Ureter (tissue), 1 donor: ENCODE measurements at regions not wholly inside any gene's neighbourhood (a gene's known extent, or its start where the extent isn't known, plus 50 kb on each side); places are given as distances from the start of the nearest gene placed in this dataset.
"Not testable (repeated sequence)": the region's sequence is repeated elsewhere in the genome, so short reads cannot be mapped to it uniquely, and the experiment has no call there.

ENCODE experiments used
- DNase-seq: peaks from one replicate; pipeline ENCODE4 v3.0.0-alpha.2; 2020; ENCODE audit warnings: low spot score
- donor health status: DM: yes; HTN: yes; CAD: no.

DNA sequence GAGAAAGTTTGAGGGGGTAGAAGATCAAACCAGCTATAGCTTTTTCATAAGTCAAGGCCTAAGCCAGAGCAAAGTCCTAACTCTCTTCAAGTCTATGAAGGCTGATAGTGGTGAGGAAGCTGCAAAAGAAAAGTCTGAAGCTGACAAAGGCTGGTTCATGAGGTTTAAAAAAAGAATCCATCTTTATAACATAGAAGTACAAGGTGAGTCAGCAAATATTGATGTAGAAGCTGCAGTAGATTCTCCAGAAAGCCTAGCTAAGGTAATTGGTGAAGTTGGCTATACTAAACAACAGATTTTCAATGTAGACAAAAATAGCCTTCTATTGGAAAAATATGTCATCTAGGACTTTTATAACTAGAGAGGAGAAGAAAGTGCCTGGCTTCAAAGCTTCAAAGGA lies 141.4 kb upstream of the ZNF521 start:
- DNase-seq, result no peak

DNA sequence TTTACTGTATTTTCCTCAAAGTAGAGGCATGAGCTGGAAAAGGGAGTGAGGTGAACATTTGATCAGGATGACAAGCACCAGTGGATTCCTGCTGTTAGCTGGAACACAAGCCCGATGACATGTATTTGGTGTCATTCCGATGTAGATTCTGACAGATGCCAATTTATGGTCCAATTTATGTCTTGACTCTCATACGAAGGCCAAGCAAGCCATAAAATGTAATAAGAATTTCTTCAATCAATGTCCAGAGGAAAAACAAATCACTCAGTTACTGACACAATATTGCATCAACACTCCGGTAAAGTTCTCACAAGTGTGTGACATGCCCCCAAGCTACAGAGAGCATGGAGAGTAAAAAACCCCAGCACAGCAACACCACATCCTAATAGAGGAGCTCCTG lies 138.3 kb upstream of the ZNF521 start:
- no peak for DNase-seq

DNA sequence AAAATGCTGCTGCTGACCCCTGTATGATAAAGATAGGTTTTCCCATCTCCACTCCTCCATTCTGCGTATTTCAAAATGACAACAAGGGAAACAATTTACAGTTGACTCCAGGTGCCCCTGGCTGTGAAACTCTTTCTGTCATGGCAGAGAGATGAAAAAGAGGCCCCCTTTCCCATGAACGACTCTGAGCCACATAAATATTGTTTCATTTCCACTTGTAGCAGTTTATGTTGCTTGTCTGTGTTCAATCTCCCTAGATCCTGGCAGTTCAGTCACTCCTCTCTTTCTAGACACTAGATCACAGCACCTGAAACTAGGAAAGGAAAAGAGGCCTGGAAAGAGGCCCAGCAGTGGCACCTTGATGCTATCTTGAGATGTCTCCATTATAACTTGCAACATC lies 121.0 kb upstream of the ZNF521 start:
- no peak for DNase-seq

DNA sequence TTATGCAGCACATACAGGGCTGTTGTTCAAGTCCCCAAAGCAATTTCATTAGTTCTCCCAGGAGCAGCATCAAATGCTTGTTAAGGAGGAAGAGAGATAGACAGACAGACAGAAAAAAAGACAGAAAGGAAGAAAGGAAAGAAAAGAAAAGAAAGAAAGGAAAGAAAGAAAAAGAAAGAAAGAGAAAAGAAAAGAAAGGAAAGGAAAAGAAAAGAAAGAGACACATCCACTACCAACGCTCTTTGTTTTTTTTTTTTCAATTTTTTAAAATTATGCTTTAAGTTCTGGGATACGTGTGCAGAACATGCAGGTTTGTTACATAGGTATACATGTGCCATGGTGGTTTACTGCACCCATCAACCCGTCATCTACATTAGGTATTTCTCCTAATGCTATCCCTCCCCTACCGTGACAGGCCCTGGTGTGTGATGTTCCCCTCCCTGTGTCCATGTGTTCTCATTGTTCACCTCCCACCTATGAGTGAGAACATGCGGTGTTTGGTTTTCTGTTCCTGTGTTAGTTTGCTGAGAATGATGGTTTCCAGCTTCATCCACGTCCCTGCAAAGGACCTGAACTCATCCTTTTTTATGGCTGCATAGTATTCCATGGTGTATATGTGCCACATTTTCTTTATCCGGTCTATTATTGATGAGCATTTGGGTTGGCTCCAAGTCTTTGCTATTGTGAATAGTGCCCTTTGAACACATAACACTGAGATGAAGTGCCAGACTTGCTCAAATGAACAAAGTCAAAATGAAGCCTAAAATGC lies 119.0 kb upstream of the ZNF521 start:
- DNase-seq, result not testable (repeated sequence)

DNA sequence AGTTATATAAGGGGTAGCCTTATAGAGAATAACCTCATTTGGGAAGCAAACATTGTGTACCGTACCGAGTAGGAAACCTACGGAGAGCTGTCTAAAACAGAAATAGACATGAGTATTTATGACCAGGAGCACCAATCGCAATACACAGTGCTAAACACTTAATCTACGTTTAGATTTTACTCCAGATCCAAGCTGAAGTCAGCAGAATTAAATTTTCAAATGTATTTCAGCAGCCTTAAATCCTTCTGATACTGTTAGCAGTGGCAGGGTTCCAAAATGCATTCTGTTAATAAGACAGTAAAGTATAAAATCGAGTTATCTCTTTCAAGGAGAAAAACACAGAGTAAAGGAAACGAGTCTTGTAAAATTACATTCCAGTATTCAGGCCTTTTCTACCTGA lies 118.1 kb upstream of the ZNF521 start:
- DNase-seq, result no peak

DNA sequence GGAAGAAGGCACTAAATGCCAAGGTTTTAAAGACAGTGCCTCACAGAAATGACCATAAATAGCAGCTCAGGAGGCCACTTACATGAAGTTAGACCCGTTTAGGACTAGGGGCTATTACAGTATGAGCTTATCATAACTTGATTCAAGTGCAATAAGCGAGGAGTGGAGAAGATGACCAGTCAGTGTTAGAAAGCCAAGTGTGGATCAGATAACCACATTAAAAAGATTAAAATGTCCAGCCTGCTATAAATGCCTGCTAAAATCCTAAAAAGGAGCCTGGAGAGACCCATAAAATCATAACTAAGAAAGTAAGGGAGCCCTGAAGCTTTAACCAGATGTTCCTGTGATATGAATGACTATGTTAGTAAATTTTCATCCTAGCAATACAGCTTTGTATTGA lies 117.5 kb upstream of the ZNF521 start:
- DNase-seq, result no peak

DNA sequence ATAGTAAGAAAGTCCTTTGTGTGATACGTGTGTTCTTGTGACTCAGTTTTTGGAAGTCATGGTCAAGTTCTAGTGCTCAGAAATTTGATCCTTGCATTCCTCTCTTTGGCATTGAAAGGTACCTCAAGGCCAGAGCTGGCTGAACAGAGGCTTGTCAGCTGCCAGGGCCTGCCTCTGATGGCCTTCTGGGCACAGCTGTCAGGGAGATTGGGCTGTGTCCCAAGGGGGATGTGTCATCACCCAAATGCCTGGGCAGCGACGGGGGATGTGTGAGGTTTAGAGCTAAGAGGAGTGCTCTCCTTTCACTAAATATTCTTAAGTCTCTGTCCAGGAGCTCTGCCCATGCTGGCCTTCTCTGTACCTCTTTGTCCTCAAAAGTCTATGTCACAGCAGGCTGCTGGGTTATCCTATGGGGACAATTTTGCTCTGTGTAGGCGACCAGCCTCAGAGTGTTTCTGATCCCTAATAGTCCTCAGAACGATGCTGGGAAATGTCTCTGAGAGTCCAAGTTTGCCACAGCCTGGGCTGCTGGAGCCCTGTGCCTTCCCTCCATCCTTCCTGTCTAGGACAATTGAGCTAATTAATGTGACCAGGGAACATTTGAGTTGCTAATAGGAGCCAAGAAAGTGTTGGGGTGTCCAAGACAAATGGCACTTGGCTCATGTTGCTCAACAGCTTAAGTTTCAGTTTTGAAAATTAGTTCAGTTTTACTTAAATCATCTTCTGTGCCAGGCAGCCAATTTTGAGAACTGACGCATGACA lies 115.4 kb upstream of the ZNF521 start:
- no peak for DNase-seq

DNA sequence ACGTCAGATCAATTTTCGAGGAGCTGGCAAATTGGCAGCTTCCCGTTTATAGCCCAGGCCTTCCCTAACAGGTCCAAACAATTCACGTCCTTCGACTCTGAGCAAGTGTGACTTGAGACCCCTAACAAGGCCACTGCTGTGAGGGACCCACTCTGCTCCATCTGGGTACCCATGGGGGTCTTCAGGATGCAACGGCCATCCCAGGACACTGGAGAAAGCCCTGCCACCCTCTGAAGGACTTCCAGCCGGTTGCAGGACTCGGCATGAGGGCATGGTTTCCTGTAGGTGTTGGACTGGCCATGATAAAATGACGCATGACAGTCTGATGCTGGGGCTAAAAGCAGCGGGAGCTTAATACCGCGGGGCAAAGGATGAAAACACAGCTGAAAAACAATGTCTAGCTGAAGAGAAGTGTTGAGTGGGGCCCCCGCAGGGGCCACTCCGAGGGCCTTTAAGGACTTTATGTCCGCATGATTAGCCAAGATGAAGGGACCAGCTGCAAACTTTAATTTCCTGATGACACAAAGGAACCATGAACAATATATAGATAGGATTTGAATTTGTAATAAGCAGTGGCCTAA lies 113.3 kb upstream of the ZNF521 start:
- no peak for DNase-seq

DNA sequence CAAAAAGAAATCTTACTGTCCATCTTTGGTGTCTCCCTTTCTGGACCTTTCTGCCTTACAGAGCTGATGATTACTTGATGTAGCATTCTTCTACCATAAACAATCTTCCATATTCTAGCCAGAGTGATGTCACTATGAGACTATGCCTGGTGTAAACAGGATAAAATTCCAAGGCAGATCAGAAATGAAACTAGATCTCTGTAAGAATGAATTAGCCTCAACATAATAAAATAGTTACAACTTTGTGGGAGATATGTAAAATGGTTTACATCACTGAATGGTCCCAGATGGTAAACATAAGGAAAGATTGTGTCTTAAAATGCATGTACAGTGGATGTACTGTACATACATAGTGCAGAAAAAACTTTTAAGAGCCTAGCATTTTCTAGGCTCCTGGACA lies 112.3 kb upstream of the ZNF521 start:
- no peak for DNase-seq

DNA sequence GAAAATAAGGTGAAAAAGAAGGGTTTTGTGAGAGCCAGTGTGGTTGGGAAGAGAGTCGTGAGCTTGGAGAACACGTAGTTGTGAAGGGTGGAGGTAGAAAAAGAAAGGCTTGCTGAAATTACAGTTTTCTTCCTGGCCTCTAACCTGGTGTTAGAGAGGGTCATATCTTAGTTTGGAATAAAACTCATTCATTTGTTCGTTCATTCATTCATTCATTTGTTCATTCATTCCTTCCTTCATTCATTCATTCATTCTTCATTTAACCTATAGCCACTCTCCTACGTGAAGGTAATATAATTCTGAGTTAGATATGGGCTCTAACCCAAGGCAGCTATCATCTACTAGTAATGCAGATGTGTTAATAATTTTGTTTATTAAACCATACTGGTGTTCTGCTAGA lies 111.8 kb upstream of the ZNF521 start:
- no peak for DNase-seq

DNA sequence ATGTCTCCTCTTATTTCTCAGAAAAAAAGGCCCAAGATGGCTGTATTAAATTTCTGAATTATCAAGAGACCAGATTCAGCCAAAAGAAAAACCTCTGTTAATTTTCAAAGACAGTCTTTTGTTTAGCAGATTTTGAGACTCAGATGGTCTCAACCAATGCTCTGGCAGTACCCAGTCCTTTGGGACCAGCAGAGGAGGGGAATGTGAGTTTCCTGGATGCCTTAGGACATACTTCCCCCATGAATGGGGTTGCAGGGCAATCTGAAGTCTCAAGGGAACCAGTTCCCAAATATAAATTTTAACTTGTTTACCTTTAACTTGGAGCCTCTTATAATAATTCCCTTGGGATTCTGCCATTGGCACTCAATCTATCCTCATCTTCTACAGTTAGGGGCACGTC lies 107.8 kb upstream of the ZNF521 start:
- no peak for DNase-seq

DNA sequence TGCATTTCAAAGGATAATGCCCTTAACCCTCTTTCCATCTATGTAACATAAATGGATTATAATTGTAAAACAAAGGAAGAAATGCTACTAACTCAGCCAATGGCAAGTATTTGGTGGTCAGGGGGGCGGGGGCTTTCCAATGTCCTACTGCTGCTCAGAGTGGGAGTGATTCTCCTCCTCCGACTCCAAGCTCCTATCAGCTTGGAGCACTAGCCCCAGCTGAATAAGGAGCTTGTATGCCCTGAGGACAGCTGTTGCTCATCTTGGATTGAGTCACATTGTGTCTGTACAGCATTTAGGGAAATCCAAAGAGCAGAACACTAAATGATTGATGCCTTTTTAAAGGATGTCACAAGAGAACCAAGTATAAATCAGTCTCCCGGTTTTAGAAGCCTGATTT lies 105.6 kb upstream of the ZNF521 start:
- no peak for DNase-seq

DNA sequence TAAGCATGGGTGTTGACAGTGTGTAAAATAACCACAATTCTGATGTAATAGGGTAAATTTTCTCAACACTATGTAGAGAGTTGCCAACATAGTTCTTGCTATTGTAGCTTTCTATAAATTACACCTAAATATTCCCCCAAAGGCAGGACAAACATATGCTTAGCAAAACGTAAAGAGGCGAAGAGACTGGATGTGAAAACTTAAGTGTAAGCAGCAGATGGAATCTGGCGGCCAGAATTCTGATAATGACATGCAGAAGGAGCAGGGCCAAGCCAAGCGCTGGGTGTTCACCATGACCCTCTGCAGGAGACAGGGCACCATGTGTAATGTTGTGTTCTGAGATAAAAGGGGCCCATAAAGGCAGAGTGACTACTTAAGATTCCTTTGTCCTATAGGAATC lies 105.2 kb upstream of the ZNF521 start:
- no peak for DNase-seq

DNA sequence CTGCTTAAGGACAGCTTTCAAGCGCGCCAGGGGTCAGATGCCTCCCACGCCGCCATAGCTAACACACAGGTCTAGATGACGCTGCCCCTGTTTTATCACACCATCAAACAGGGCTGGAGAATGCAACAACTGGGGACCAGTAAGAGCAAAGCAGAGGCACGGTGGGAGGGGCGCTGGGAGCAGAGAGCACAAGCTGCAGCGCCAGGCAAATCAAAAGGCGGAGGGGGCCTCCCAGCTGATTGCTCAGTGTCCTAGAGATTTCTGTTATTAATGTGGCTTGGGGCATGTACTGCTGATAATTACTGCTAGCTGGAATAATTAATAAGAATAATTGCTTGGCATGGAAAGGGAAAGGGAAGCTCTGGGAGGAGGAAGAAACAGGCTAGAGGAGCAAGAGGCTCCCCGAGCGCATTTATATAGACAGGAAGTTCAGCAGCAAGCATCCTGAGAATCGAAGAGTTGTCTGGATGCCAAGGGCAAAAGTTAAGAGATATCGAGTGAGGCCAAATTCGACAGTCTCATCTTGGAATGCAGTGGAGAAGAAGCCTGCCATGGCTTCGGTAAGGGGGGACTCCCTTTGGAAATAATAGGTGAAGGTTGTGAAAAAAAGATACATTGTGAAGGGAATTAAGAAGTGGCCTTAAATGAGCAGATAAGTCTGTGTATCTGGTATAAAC lies 104.5 kb upstream of the ZNF521 start:
- DNase-seq, result no peak

DNA sequence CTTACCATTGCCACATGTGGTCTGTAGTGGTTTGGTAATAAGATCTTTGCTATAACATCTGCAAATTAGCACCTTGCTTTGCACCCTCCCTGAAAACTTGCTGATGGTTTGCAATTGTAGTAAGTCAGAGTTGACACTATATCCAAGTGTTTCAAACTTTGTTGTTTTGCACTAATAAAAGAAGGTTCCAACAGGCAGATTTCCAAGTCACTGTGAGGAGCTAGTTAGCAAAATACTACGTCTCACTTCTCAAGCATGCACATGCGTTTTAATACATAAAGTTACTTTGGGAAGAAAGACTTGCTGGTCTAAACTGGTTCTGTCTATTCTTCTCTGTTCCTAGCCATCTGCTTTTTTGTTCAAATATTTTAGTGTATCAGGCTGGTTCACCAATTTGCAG lies 103.7 kb upstream of the ZNF521 start:
- DNase-seq, result no peak

DNA sequence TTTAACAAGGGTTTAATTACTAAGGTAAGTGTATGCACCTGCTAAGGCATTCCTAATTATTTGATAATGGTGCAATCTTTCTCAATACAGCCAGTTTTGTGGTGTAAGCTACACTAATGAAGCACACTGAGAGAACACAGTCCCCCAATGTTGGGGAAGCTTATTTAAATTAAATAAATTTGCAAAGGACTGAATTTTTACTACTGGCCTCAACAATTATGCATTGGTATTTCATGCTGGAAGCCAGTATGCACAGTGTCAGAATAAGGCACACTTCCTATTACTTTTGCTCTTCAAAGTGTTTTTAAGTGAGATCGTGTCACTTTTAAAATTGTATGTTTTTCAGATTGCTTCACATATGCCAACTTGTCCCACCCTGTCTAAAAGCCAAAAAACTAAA lies 103.2 kb upstream of the ZNF521 start:
- DNase-seq, result no peak

DNA sequence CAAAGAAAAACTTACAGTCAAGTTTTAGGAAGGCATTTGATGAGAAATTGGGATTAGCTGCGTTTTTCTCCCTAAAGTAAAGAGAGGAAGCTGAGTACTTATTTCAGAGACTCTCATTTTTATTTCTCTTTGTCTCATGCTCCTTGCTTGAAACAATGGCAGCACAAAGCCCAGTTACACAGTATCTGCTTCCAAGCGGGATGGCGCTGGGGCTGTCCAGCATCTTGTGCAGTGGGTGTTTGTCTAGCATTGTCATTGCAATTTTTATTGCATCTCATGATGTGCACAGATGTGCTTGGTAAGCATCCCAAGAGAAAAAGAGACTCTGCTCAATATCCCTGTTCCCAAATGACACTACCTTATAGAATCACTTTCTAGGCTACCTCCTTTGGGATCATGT lies 102.8 kb upstream of the ZNF521 start:
- DNase-seq, result no peak

DNA sequence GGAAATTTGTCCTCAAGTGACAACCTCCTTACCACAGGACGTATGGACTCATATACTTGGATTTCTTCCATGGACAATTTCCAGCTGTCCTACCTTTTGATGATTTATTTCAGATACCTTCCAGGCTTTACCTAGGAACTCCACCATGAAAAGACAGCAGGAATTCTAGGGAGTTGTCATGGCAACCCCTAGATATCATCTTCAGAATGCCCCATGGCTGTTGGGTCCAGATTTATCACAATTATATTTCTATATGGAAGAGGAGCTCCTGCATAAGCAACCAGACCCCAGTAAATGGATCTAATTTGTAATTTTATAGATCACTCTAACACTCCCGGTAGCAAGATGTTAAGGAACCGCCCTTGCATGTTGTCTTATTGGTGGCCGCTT lies 102.3 kb upstream of the ZNF521 start:
- DNase-seq, result no peak

DNA sequence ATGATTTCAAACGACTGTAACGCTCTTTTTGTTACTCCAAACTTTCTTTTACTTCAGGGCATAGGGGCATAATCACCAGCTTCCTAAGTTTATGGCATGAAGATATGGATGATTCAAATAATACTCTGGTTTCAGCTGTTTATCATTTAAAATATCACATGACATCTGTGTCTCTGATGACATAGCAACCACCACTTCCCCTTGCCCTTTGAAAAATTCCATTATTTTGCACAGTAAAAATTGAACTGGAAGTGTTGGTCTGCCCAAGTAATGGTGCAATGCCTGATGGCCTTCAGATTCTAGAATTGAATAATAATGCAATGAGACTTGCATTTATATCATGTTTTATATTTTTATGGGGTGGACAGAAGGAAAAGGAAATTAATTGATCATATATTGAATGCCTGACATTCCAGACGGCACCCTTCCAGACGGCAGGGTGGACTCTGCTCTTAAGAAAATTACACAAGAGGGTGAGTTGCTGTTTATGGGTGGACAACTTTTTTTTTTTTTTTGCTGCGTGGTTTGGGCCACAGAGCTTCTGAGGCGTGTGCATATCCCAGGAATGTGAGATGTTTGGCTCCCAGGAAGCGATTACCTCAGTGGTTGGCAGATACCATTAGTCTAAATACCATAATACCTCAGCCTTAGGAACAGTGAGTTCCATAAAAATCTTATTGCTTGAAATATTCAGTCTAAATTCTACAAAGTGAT lies 101.7 kb upstream of the ZNF521 start:
- DNase-seq, result no peak

DNA sequence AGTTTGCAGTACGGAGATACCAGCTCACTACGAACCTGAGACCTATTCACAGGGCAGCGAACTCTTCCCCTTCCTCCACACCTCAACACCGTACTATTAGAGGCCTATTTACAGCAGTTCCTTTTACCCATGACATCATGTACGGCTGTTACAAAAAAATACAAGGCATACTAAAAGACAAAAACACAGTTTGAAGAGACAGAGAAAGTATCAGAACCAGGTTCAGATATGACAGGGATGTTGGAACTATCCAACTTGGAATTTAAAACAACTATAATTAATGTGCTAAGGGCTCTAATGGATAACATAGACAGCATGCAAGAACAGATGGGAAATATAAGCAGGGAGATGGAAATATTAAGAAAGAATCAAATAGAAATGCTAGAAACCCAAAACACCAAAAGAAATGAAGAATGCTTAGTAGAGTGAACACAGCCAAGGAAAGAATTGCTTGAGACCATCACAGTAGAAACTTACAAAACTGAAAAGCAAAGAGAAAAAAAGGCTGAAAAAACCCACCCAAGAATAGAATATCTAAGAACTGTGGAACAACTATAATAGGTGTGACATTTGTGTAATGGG lies 99.2 kb upstream of the ZNF521 start:
- no peak for DNase-seq

DNA sequence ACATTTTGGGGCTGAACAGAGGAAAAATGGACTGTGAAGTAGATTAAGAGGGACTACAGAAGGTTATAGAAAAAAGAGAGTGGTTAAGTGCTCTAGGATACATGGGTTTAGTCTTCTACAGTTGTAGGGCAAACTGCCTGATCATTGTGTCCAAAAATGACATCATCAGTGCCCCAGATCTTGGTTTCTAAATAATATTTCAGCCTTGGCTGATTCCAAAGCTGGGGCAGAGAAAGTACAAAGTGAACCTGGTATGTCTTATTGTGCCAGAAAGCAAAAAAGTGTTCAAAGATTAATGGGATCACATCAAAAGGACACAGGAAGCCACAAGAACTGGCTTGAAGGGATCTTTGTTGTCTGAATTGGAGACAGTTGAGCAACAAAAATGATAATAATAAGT lies 97.1 kb upstream of the ZNF521 start:
- DNase-seq, result no peak

DNA sequence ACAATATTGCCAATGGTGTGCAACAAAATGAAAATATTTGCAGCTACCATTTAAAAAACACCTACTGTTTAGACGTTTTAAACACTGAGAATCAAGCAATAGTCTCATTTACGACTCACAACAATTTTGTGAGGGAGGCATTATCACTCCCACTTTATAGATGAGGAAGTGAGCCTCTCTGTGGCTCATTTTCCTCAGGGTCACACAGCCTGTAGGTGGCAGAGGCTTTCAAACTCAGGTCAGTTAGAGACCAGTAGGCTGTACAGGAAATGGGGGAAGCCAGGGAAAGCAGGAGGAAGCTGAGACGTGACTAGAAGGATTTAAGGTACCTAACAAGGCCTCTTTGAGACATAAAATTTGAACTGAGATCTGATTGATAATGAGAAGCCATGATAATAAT lies 95.0 kb upstream of the ZNF521 start:
- no peak for DNase-seq
